ENCODE measurements at regions not wholly inside any gene's neighbourhood (a gene's known extent, or its start where the extent isn't known, plus 50 kb on each side); places are given as distances from the start of the nearest gene placed in this dataset.

DNA sequence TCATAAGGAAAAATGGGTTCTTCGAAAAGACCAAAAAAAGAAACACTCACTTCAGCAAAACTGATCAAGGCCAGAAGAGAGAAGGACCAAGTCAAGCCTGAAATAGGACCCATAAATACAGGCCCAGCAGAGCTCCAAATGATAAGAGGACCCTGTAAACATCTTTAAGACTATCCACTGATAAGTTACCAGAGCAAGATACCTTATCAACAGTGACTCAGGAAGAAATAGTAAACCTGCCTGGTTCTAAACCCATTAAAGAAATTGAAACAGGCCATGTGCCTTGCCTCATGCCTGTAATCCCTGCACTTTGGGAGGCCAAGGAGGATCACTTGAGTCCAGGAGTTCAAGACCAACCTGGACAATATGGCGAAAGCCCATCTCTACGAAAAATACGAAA, 81.8 kb upstream of the ERRFI1 start:
- Histone ChIP-seq H3K4me1 (peaks cover 9 to 13% of the 10 kb centered on the region in 2 donors), H3K9me3 (no peaks in the 10 kb centered on the region), H3K36me3 (no peaks in the 10 kb centered on the region), H3K27ac (no peak overlapping the region), H3K27me3 (no peaks in the 10 kb centered on the region), H3K4me3 (replicated peaks in 1 of 3) (no peak overlapping the region)
- intact Hi-C loops (cut with DNase I), result no loop called here
- no peak for DNase-seq
- 93 to 96% methylated on average over 4 of the region's 4 CpGs for WGBS, 2 donors
- no peak for TF ChIP-seq POLR2A (IDR thresholded peaks at IDR 0.05)
- TF ChIP-seq, protein P1, sequence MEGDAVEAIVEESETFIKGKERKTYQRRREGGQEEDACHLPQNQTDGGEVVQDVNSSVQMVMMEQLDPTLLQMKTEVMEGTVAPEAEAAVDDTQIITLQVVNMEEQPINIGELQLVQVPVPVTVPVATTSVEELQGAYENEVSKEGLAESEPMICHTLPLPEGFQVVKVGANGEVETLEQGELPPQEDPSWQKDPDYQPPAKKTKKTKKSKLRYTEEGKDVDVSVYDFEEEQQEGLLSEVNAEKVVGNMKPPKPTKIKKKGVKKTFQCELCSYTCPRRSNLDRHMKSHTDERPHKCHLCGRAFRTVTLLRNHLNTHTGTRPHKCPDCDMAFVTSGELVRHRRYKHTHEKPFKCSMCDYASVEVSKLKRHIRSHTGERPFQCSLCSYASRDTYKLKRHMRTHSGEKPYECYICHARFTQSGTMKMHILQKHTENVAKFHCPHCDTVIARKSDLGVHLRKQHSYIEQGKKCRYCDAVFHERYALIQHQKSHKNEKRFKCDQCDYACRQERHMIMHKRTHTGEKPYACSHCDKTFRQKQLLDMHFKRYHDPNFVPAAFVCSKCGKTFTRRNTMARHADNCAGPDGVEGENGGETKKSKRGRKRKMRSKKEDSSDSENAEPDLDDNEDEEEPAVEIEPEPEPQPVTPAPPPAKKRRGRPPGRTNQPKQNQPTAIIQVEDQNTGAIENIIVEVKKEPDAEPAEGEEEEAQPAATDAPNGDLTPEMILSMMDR (IDR thresholded peaks at IDR 0.05), result no peak

DNA sequence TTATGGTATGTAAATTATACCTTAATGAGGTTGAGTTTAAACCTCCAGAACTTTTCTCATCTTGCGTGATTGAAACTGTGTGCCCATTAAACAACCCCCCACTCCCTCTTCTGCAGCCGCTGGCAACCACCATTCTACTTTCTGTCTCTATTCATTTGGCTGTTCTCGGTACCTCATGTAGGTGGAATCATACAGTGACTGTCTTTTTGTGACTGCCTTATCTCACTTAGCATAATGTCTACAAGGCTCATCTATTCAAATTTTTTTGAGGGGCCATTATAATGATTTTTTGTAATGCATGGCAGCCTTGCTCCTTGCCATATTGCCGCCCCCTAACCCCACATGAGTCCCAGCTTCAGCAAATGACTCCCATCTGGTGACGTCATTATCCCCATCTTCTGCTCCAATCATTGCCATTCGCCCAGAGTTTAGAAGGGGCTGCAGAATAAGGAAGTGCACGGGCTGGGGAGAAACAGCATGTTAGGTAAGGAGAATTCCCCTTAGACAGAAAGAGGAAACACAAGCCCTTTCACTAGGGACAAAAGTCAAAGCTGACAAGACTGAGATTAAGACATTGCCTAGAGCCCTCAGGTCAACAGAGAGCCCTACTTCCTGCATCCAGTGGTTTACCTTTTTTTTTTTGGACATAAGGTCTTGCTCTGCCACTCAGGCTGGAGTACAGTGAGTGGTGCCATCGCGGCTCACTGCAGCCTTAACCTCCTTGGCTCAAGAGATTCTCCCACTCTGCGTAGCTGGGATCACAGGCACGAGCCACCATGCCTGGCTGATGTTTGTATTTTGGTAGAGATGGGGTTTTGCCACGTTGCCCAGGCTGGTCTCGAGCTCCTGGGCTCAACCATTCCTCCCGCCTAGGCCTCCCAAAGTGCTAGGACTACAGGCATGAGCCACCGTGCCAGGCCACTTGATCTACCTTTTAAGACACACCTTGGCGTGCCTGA, 78.4 kb upstream of the ERRFI1 start:
- WGBS, 2 donors, result 81 to 89% methylated on average over 16 of the region's 16 CpGs
- intact Hi-C loops (cut with DNase I), result no loop called here
- DNase-seq, result no peak
- Histone ChIP-seq H3K9me3 (no peaks in the 10 kb centered on the region), H3K4me1 (peaks cover 7% of the 10 kb centered on the region in 2 donors), H3K27ac (no peak overlapping the region), H3K4me3 (replicated peaks in 1 of 3) (no peak overlapping the region), H3K36me3 (no peaks in the 10 kb centered on the region), H3K27me3 (no peaks in the 10 kb centered on the region)
- TF ChIP-seq, protein P1 (IDR thresholded peaks at IDR 0.05), result no peak
- no peak for TF ChIP-seq POLR2A (IDR thresholded peaks at IDR 0.05)

DNA sequence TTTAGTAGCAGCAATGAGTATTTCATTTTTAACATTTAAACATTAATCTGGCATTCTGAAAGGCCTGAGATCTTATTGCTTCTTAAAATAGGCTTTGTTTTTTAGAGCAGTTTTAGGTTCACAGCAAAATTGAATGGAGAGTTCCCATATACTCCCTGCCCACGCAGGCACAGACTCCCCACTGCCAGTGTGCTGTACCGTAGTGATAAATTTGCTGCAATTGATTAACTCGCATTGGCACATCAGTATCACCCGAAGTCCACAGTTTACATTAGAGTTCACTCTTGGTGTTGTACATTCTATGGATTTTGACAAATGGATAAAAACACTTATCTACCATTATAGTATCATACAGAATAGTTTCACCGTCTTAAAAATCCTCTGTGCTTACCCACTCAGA, 71.8 kb upstream of the ERRFI1 start:
- intact Hi-C loops (cut with DNase I), result no loop called here
- H3K4me3 ChIP-seq (replicated peaks in 1 of 3), result no peak overlapping the region
- no peaks in the 10 kb centered on the region for H3K27me3 ChIP-seq
- TF ChIP-seq, protein P1 (IDR thresholded peaks at IDR 0.05), result no peak
- H3K9me3 ChIP-seq, result no peaks in the 10 kb centered on the region
- H3K27ac ChIP-seq, result peak overlapping the region; percentile 80 to 89 (median 85)
- WGBS, 2 donors, result 85 to 86% methylated on average over 5 of the region's 5 CpGs
- no peak for DNase-seq
- no peaks in the 10 kb centered on the region for H3K36me3 ChIP-seq
- peaks cover 29 to 37% of the 10 kb centered on the region in 2 donors for H3K4me1 ChIP-seq

DNA sequence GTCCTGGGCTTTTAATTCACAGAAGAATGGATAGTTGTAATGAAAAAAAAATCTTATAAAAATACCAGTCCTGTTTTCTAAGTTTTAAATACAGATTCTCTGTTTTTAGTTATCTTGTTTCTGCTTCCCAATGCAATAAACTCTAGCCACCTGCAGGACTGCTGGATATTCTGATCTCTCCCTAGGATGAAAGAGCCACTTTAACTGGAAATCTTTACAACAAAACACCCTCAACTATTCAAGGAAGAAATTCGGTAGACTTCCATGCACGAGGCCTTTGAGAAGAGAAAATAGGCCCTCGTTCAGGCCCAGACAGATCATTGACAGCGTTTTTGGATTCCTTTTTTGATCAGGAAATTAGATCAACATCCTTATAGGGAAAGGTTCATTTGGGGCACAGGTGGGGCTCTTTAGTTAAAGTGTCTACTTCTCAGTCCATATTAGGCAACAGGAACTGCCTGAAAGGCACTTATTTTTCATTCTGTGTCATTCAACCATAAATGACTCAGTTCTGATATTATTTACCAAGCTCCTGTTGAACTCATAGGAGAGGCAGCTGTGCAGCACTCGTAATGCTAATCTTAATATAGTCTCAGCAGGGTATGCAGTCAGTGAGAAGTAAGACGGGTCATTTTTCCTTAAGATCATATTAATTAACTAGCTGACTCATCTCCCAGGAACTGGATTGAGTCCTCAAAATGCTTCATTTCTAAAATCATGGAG, 71.1 kb upstream of the ERRFI1 start:
- TF ChIP-seq, protein P1 (IDR thresholded peaks at IDR 0.05), result no peak
- TF ChIP-seq POLR2A (IDR thresholded peaks at IDR 0.05), result peak in 1 of 2 donors; percentile 63
- Histone ChIP-seq H3K27ac (peak overlapping the region; percentile 80 to 89 (median 85)), H3K4me1 (peaks cover 29 to 37% of the 10 kb centered on the region in 2 donors), H3K36me3 (no peaks in the 10 kb centered on the region), H3K9me3 (no peaks in the 10 kb centered on the region), H3K4me3 (replicated peaks in 1 of 3) (no peak overlapping the region), H3K27me3 (no peaks in the 10 kb centered on the region)
- intact Hi-C loops (cut with DNase I), result no loop called here
- no peak for DNase-seq
- 32 to 34% methylated on average over 6 of the region's 6 CpGs for WGBS, 2 donors
